ENCODE measurements at regions not wholly inside any gene's neighbourhood (a gene's known extent, or its start where the extent isn't known, plus 50 kb on each side); places are given as distances from the start of the nearest gene placed in this dataset.

GRCh38 chr21:10272216-10272615 lies 249.2 kb upstream of the TPTE start:
- TF ChIP-seq CTCF (IDR thresholded peaks at IDR 0.05; ENCODE audit: extremely low read depth in 1 of 2, insufficient read depth in 1 of 2, low read depth in 1 of 2, low read length in 2 of 2) (no peak), MAX (IDR thresholded peaks at IDR 0.05; ENCODE audit: insufficient read depth, insufficient read length) (no peak), EZH2 (IDR thresholded peaks at IDR 0.05; ENCODE audit: borderline replicate concordance, low read depth, low read length, severe bottlenecking) (no peak), POLR2AphosphoS5 (IDR thresholded peaks at IDR 0.05; ENCODE audit: insufficient read depth, low read depth, low read length) (no peak), MYC (IDR thresholded peaks at IDR 0.05; ENCODE audit: low read depth, low read length) (no peak), POLR2A (IDR thresholded peaks at IDR 0.05; ENCODE audit: low read depth, low read length) (no peak), JUN (IDR thresholded peaks at IDR 0.05; ENCODE audit: borderline replicate concordance, insufficient read depth, insufficient read length, low read depth) (no peak), GATA2 (IDR thresholded peaks at IDR 0.05; ENCODE audit: insufficient read depth, insufficient read length, low read depth, low read length) (no peak), FOS (IDR thresholded peaks at IDR 0.05; ENCODE audit: borderline replicate concordance, insufficient read depth, low read length) (no peak)
